Endothelial cell of umbilical vein (primary cell): ENCODE measurements at regions not wholly inside any gene's neighbourhood (a gene's known extent, or its start where the extent isn't known, plus 50 kb on each side); places are given as distances from the start of the nearest gene placed in this dataset.

Experiments used
- BruUV-seq: library from RNA; stranded (reverse); fragments of 400-500 nt; replicated peaks from 2 replicates; lab custom pipeline; 2021; lab: Mats Ljungman, UMichigan
- CTCF ChIA-PET: fragments of 300-600, 350-600 bp; sonication (Branson Sonifier 250); formaldehyde crosslinking; loops from one replicate; lab custom pipeline; 2021; ENCODE audit warnings: antibody characterized with exemption, inconsistent platforms; lab: Charles Lee
- POLR2A ChIA-PET: fragments of 300-600, 350-600 bp; sonication (Branson Sonifier 250); formaldehyde crosslinking; loops from one replicate; lab custom pipeline; 2021; ENCODE audit warnings: antibody characterized with exemption, inconsistent platforms; lab: Charles Lee
- DNase-seq: peaks from one replicate; pipeline ENCODE4 v3.0.0-alpha.2; 2011; ENCODE audit warnings: low read depth, low spot score
- FAIRE-seq: peaks from 2 replicates; lab custom pipeline; 2011; peaks lifted over from hg19 to GRCh38; lab: Jason Lieb, UNC
- H2AFZ ChIP-seq: 2 replicates; pipeline ENCODE4 v1.6.0; 2012; ENCODE audit warnings: low read depth, low read length, control low read depth, inconsistent platforms
- H3K27ac ChIP-seq: 2 replicates; pipeline ENCODE4 v1.5.1; 2011; ENCODE audit warnings: low read depth, mild to moderate bottlenecking, control low read depth, low read length, moderate library complexity; ENCODE audit not compliant: insufficient read depth
- H3K27me3 ChIP-seq, 2 experiments: 2 replicates each; pipeline versions ENCODE4 v1.6.0 to v1.6.1; 2011; ENCODE audit warnings: low read length in 2 of 2, mixed read lengths in 1 of 2; ENCODE audit not compliant: control insufficient read depth in 2 of 2, insufficient read depth in 2 of 2
- H3K36me3 ChIP-seq, 2 experiments: 2 replicates in 1 of 2; 3 replicates in 1 of 2; pipeline ENCODE4 v1.5.1; 2011; ENCODE audit warnings: low read length in 2 of 2, mild to moderate bottlenecking in 1 of 2, moderate library complexity in 1 of 2; ENCODE audit not compliant: control insufficient read depth in 2 of 2, insufficient read depth in 2 of 2; ENCODE audit errors: extremely low read depth in 1 of 2
- H3K4me1 ChIP-seq: 3 replicates; pipeline ENCODE4 v1.5.1; 2011; ENCODE audit warnings: mild to moderate bottlenecking, low read length; ENCODE audit not compliant: control insufficient read depth, insufficient read depth; ENCODE audit errors: extremely low read depth
- H3K4me2 ChIP-seq: 2 replicates; pipeline ENCODE4 v1.6.1; 2011; ENCODE audit warnings: low read length, control low read depth, mixed read lengths; ENCODE audit not compliant: insufficient read depth
- H3K4me3 ChIP-seq, 3 experiments: fragments of 200-600 bp in 1 of 3; sonication (generic), shearing (Covaris generic) in 1 of 3; replicated peaks in 1 of 3; 2 replicates each; pipeline ENCODE4 v1.5.1; 2011 to 2016; ENCODE audit warnings: control low read depth in 3 of 3, low read length in 3 of 3, mild to moderate bottlenecking in 2 of 3, inconsistent platforms in 1 of 3, low read depth in 1 of 3, moderate library complexity in 1 of 3; ENCODE audit not compliant: insufficient read depth in 1 of 3
- H3K79me2 ChIP-seq: 2 replicates; pipeline ENCODE4 v1.6.0; 2012; ENCODE audit warnings: low read length, inconsistent platforms; ENCODE audit not compliant: control insufficient read depth, insufficient read depth
- H3K9ac ChIP-seq: replicated peaks from 2 replicates; pipeline ENCODE3; 2011; ENCODE audit warnings: low read length, control low read depth; ENCODE audit not compliant: insufficient read depth; ENCODE audit errors: extremely low read depth
- H3K9me1 ChIP-seq: replicated peaks from 3 replicates; pipeline ENCODE4 v1.6.0; 2011; ENCODE audit warnings: mild to moderate bottlenecking, low read length; ENCODE audit not compliant: control insufficient read depth, insufficient read depth; ENCODE audit errors: extremely low read depth
- H3K9me3 ChIP-seq: replicated peaks from 2 replicates; pipeline ENCODE4 v1.5.1; 2012; ENCODE audit warnings: low read length, inconsistent platforms; ENCODE audit not compliant: control insufficient read depth, insufficient read depth
- H4K20me1 ChIP-seq: replicated peaks from 2 replicates; pipeline ENCODE3; 2011; ENCODE audit warnings: mild to moderate bottlenecking, low read length; ENCODE audit not compliant: control insufficient read depth, insufficient read depth; ENCODE audit errors: extremely low read depth
- CTCF ChIP-seq, 2 donors: IDR thresholded peaks; 1 replicate in 1 of 2; 2 replicates in 1 of 2; pipeline ENCODE4 v1.5.1; 2011; ENCODE audit warnings: low read length in 2 of 2, mild to moderate bottlenecking in 2 of 2, moderate library complexity in 2 of 2, control low read depth in 1 of 2, inconsistent platforms in 1 of 2, low read depth in 1 of 2; ENCODE audit not compliant: insufficient read depth in 1 of 2; ENCODE audit errors: extremely low read depth in 1 of 2
- EZH2 ChIP-seq: IDR thresholded peaks from 2 replicates; pipeline ENCODE4 v1.6.1; 2012; ENCODE audit warnings: borderline replicate concordance, low read depth, mild to moderate bottlenecking, moderate library complexity, low read length, inconsistent platforms; ENCODE audit not compliant: severe bottlenecking
- FOS ChIP-seq: IDR thresholded peaks from 2 replicates; pipeline ENCODE4 v1.6.1; 2011; ENCODE audit warnings: mild to moderate bottlenecking, low read length, moderate library complexity, borderline replicate concordance; ENCODE audit not compliant: insufficient read depth
- GATA2 ChIP-seq: IDR thresholded peaks from 2 replicates; pipeline ENCODE4 v1.7.0; 2011; ENCODE audit warnings: low read depth, mild to moderate bottlenecking, moderate library complexity, mixed read lengths, low read length; ENCODE audit not compliant: insufficient read length, insufficient read depth
- JUN ChIP-seq: IDR thresholded peaks from 2 replicates; pipeline ENCODE4 v1.6.1; 2011; ENCODE audit warnings: borderline replicate concordance, low read depth; ENCODE audit not compliant: insufficient read length, insufficient read depth
- MYC ChIP-seq: IDR thresholded peaks from one replicate; pipeline ENCODE4 v1.6.1; 2011; ENCODE audit warnings: mild to moderate bottlenecking, low read depth, low read length
- POLR2A ChIP-seq: IDR thresholded peaks from 2 replicates; pipeline ENCODE4 v1.6.1; 2012; ENCODE audit warnings: low read depth, mild to moderate bottlenecking, control low read depth, low read length
- POLR2AphosphoS5 ChIP-seq: IDR thresholded peaks from 2 replicates; pipeline ENCODE4 v1.6.1; 2012; ENCODE audit warnings: low read depth, mild to moderate bottlenecking, control low read depth, low read length, moderate library complexity; ENCODE audit not compliant: insufficient read depth
- dilution Hi-C: fragments of 300-500 bp; cut with MboI; formaldehyde crosslinking; loops from one replicate; pipeline ENCODE4 v1.15.0; 2019; ENCODE audit warnings: low sequenced_read_pairs; ENCODE audit not compliant: extremely low pct_ligation_motif_present
- intact Hi-C: fragments of 100-400 bp; cut with micrococcal nuclease; formaldehyde crosslinking; loops from one replicate; pipeline ENCODE4 v1.10.0; 2022
- TF ChIP-seq, protein P1 (sequence below): IDR thresholded peaks from 2 replicates; pipeline ENCODE4 v1.6.1; 2011; ENCODE audit not compliant: insufficient read depth, insufficient read length

DNA sequence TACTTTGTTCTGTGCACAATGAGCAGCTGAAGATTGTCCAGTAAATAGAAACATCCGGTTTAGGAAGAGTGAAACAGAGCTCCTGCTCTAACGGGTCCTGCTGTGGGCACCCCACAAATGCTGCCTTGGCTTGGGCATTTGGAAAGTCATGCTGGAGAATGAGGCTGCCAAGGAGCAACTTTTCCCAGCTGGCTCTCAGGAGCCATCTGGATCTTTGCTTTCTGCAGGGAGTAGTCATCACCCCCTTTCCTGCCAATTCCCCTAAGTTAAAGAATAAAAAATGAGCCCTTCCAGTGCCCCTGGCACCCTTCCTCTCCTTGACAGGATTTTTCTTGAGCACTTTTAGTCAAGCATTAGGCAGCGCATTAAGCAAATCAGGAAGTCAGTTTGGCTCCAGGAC lies 90.0 kb downstream of the FAM43A start:
- BruUV-seq = no TSS peak
- Histone ChIP-seq H3K79me2 (no peaks in the 10 kb centered on the region), H3K4me1 (peaks cover 28% of the 10 kb centered on the region), H3K4me2 (no peak overlapping the region), H3K27ac (no peak overlapping the region), H3K36me3 (no peaks in the 10 kb centered on the region), H2AFZ (no peak overlapping the region), H3K9ac (no peak overlapping the region), H3K9me3 (no peaks in the 10 kb centered on the region), H3K9me1 (no peaks in the 10 kb centered on the region), H3K4me3 (no peak overlapping the region), H4K20me1 (no peaks in the 10 kb centered on the region), H3K27me3 (no peaks in the 10 kb centered on the region)
- intact Hi-C loops (no loop called here), dilution Hi-C loops (no loop called here)
- DNase-seq (no peak), FAIRE-seq (no peak)
- TF ChIP-seq FOS = no peak
- TF ChIP-seq EZH2 = no peak
- no peak for TF ChIP-seq MYC
- TF ChIP-seq, protein P1, sequence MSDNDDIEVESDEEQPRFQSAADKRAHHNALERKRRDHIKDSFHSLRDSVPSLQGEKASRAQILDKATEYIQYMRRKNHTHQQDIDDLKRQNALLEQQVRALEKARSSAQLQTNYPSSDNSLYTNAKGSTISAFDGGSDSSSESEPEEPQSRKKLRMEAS = no peak
- ChIA-PET POLR2A (interaction anchor here (0.7 kb wide), 1 partner anchor 695 kb away, joined by 3 read pairs; no protein-coding TSS in a partner anchor), CTCF (no interaction called here)

GRCh38 chr3:194777729-194778128 lies 92.0 kb downstream of the FAM43A start:
- H3K27me3 ChIP-seq = no peaks in the 10 kb centered on the region
- H3K27ac ChIP-seq = no peak overlapping the region
- H3K79me2 ChIP-seq = no peaks in the 10 kb centered on the region
- H3K9ac ChIP-seq = no peak overlapping the region
- no peaks in the 10 kb centered on the region for H4K20me1 ChIP-seq
- FAIRE-seq (no peak), DNase-seq (no peak)
- no peak overlapping the region for H2AFZ ChIP-seq
- H3K4me1 ChIP-seq = peaks cover 24% of the 10 kb centered on the region
- H3K4me2 ChIP-seq = no peak overlapping the region
- intact Hi-C loops = no loop called here
- TF ChIP-seq JUN (no peak), CTCF (IDR thresholded peaks at IDR 0.05; ENCODE audit: extremely low read depth in 1 of 2, insufficient read depth in 1 of 2, low read depth in 1 of 2, low read length in 2 of 2) (no peak), MYC (no peak), POLR2AphosphoS5 (no peak), EZH2 (no peak), POLR2A (no peak), GATA2 (no peak), FOS (no peak)
- TF ChIP-seq, protein P1 = no peak
- dilution Hi-C loops = no loop called here
- CTCF ChIA-PET = no interaction called here
- H3K36me3 ChIP-seq = no peaks in the 10 kb centered on the region
- no TSS peak for BruUV-seq
- POLR2A ChIA-PET = no interaction called here
- H3K9me1 ChIP-seq = no peaks in the 10 kb centered on the region
- H3K4me3 ChIP-seq = no peak overlapping the region
- no peaks in the 10 kb centered on the region for H3K9me3 ChIP-seq
